ENCODE measurements at regions not wholly inside any gene's neighbourhood (a gene's known extent, or its start where the extent isn't known, plus 50 kb on each side); places are given as distances from the start of the nearest gene placed in this dataset.

DNA sequence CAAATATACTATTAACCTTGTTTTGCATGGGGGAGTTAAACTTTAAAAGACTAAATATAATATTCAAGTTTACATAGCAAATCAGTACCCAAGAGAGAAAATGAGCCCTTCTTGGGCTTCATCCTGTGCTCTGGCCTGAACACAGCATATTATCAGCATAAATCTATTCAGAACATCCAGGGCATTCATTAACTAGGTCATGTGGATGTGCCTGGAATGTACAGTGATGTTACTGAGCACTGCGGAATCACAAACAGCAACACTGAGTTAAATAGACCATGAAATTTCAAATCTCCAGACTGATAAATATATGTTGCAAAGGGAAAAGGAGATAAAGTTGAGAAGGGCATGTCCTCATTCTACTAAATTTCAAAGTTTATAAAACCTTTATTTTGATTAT lies 426.4 kb downstream of the AASDHPPT start:
- H3K27ac ChIP-seq (ENCODE audit: low read depth, low read length): no peak overlapping the region
- H3K36me3 ChIP-seq (ENCODE audit: control insufficient read depth in 1 of 2, insufficient read depth in 2 of 2, low read length in 2 of 2): no peaks in the 10 kb centered on the region
- no peaks in the 10 kb centered on the region for H4K20me1 ChIP-seq (ENCODE audit: insufficient read depth)
- CTCF ChIA-PET: no interaction called here
- H3K4me1 ChIP-seq (ENCODE audit: control insufficient read depth in 1 of 2, insufficient read depth in 2 of 2, low read length in 2 of 2): no peaks in the 10 kb centered on the region
- intact Hi-C loops (cut with micrococcal nuclease): no loop called here
- POLR2A ChIA-PET: interaction anchor here (0.6 kb wide), 1 partner anchor 1585 kb away, joined by 4 read pairs; no protein-coding TSS in a partner anchor
- no peak overlapping the region for H3K4me3 ChIP-seq (replicated peaks in 1 of 2; ENCODE audit: low read depth in 1 of 2, low read length in 2 of 2)
- H3K27me3 ChIP-seq (ENCODE audit: insufficient read depth, low read length): no peaks in the 10 kb centered on the region
- DNase-seq (ENCODE audit: low read depth, low spot score) (no peak), ATAC-seq (no peak)
- RAD21 ChIA-PET (ENCODE audit: low non-redundant PET in 1 of 2, low total read pairs in 2 of 2, uncharacterized antibody in 2 of 2, unreplicated experiment in 2 of 2): no interaction called here
- no peak overlapping the region for H3K9ac ChIP-seq (ENCODE audit: low read length)
- H3K9me3 ChIP-seq (ENCODE audit: control insufficient read depth in 1 of 2, insufficient read depth in 1 of 2, low read depth in 1 of 2, low read length in 2 of 2): no peaks in the 10 kb centered on the region
- TF ChIP-seq POLR2A (IDR thresholded peaks at IDR 0.05; ENCODE audit: borderline replicate concordance, extremely low read depth, insufficient read depth, insufficient read length): no peak
- TF ChIP-seq FOSL1 (IDR thresholded peaks at IDR 0.05; ENCODE audit: low read depth): no peak
- TF ChIP-seq, protein P1, sequence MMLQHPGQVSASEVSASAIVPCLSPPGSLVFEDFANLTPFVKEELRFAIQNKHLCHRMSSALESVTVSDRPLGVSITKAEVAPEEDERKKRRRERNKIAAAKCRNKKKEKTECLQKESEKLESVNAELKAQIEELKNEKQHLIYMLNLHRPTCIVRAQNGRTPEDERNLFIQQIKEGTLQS (IDR thresholded peaks at IDR 0.05): no peak
- TF ChIP-seq, protein P2, sequence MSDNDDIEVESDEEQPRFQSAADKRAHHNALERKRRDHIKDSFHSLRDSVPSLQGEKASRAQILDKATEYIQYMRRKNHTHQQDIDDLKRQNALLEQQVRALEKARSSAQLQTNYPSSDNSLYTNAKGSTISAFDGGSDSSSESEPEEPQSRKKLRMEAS (IDR thresholded peaks at IDR 0.05): no peak
- TF ChIP-seq ZNF274 (IDR thresholded peaks at IDR 0.05; ENCODE audit: low read depth, low read length): no peak
- no peak for TF ChIP-seq SRF (IDR thresholded peaks at IDR 0.05; ENCODE audit: low read depth)
- no peak for TF ChIP-seq CEBPB (IDR thresholded peaks at IDR 0.05; ENCODE audit: low read depth)
- TF ChIP-seq RAD21 (IDR thresholded peaks at IDR 0.05; ENCODE audit: low read depth): no peak
- TF ChIP-seq SIN3A (IDR thresholded peaks at IDR 0.05; ENCODE audit: low read depth): no peak
- TF ChIP-seq, protein P3, sequence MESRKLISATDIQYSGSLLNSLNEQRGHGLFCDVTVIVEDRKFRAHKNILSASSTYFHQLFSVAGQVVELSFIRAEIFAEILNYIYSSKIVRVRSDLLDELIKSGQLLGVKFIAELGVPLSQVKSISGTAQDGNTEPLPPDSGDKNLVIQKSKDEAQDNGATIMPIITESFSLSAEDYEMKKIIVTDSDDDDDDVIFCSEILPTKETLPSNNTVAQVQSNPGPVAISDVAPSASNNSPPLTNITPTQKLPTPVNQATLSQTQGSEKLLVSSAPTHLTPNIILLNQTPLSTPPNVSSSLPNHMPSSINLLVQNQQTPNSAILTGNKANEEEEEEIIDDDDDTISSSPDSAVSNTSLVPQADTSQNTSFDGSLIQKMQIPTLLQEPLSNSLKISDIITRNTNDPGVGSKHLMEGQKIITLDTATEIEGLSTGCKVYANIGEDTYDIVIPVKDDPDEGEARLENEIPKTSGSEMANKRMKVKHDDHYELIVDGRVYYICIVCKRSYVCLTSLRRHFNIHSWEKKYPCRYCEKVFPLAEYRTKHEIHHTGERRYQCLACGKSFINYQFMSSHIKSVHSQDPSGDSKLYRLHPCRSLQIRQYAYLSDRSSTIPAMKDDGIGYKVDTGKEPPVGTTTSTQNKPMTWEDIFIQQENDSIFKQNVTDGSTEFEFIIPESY (IDR thresholded peaks at IDR 0.05; ENCODE audit: extremely low read depth, insufficient replicate concordance, low read length): no peak
- TF ChIP-seq, protein P4, sequence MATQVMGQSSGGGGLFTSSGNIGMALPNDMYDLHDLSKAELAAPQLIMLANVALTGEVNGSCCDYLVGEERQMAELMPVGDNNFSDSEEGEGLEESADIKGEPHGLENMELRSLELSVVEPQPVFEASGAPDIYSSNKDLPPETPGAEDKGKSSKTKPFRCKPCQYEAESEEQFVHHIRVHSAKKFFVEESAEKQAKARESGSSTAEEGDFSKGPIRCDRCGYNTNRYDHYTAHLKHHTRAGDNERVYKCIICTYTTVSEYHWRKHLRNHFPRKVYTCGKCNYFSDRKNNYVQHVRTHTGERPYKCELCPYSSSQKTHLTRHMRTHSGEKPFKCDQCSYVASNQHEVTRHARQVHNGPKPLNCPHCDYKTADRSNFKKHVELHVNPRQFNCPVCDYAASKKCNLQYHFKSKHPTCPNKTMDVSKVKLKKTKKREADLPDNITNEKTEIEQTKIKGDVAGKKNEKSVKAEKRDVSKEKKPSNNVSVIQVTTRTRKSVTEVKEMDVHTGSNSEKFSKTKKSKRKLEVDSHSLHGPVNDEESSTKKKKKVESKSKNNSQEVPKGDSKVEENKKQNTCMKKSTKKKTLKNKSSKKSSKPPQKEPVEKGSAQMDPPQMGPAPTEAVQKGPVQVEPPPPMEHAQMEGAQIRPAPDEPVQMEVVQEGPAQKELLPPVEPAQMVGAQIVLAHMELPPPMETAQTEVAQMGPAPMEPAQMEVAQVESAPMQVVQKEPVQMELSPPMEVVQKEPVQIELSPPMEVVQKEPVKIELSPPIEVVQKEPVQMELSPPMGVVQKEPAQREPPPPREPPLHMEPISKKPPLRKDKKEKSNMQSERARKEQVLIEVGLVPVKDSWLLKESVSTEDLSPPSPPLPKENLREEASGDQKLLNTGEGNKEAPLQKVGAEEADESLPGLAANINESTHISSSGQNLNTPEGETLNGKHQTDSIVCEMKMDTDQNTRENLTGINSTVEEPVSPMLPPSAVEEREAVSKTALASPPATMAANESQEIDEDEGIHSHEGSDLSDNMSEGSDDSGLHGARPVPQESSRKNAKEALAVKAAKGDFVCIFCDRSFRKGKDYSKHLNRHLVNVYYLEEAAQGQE (IDR thresholded peaks at IDR 0.05; ENCODE audit: low read depth): no peak
- TF ChIP-seq JUND (IDR thresholded peaks at IDR 0.05): no peak
- TF ChIP-seq CBX3 (IDR thresholded peaks at IDR 0.05; ENCODE audit: low read depth): no peak
- TF ChIP-seq ELF1 (IDR thresholded peaks at IDR 0.05; ENCODE audit: borderline replicate concordance, low read depth): no peak
- no peak for TF ChIP-seq EZH2phosphoT487 (IDR thresholded peaks at IDR 0.05; ENCODE audit: borderline replicate concordance)
- no peak overlapping the region for H2AFZ ChIP-seq (ENCODE audit: low read depth, low read length, poor library complexity, severe bottlenecking)
- no peak overlapping the region for H3K4me2 ChIP-seq (ENCODE audit: low read length)
- H3K9me2 ChIP-seq (ENCODE audit: insufficient read depth): no peaks in the 10 kb centered on the region
- H3K79me2 ChIP-seq (ENCODE audit: insufficient read depth, low read length): no peaks in the 10 kb centered on the region
- BruUV-seq (replicated peaks): no TSS peak
